ENCODE measurements at regions not wholly inside any gene's neighbourhood (a gene's known extent, or its start where the extent isn't known, plus 50 kb on each side); places are given as distances from the start of the nearest gene placed in this dataset.

GRCh38 chr4:63693321-63693720, 715.9 kb downstream of the TECRL start:
- no peak for TF ChIP-seq CTCF (conservative IDR thresholded peaks at IDR 0.05; ENCODE audit: low read depth, low read length)
- TF ChIP-seq EZH2 (IDR thresholded peaks at IDR 0.05; ENCODE audit: borderline replicate concordance, low read depth, low read length, poor library complexity, severe bottlenecking) = no peak

Data from A673 (cell line).